ENCODE measurements at regions not wholly inside any gene's neighbourhood (a gene's known extent, or its start where the extent isn't known, plus 50 kb on each side); places are given as distances from the start of the nearest gene placed in this dataset.

- H3K27me3 ChIP-seq (ENCODE audit: insufficient read depth, low read length, poor library complexity, severe bottlenecking), result no peaks in the 10 kb centered on the region
- H3K9me3 ChIP-seq (ENCODE audit: insufficient read depth, low read depth, low read length), result no peaks in the 10 kb centered on the region
- H3K9ac ChIP-seq (ENCODE audit: low read depth, low read length, poor library complexity, severe bottlenecking), result no peak overlapping the region
- no peaks in the 10 kb centered on the region for H3K9me2 ChIP-seq (replicated peaks; ENCODE audit: low read depth, low read length)
- H3K79me2 ChIP-seq (ENCODE audit: insufficient read depth, low read length), result no peaks in the 10 kb centered on the region
- no peaks in the 10 kb centered on the region for H4K20me1 ChIP-seq (ENCODE audit: insufficient read depth, low read length, poor library complexity, severe bottlenecking)
- H3K4me3 ChIP-seq (ENCODE audit: low read length, poor library complexity, severe bottlenecking), result no peak overlapping the region
- H3F3A ChIP-seq (ENCODE audit: low read depth), result no peaks in the 10 kb centered on the region
- H3K36me3 ChIP-seq (ENCODE audit: insufficient read depth, low read length), result no peaks in the 10 kb centered on the region
- H2AFZ ChIP-seq (ENCODE audit: low read length), result no peak overlapping the region
- H3K4me1 ChIP-seq (ENCODE audit: insufficient read depth, low read length, poor library complexity, severe bottlenecking), result no peaks in the 10 kb centered on the region
- H3K4me2 ChIP-seq (ENCODE audit: low read depth, low read length, poor library complexity, severe bottlenecking), result no peak overlapping the region
- no peak for TF ChIP-seq CTCF (conservative IDR thresholded peaks at IDR 0.05; ENCODE audit: low read length)
These were observed 70.2 kb downstream of the PPP1R2C start for GRCh38 chrX:42707742-42708141.

DNA sequence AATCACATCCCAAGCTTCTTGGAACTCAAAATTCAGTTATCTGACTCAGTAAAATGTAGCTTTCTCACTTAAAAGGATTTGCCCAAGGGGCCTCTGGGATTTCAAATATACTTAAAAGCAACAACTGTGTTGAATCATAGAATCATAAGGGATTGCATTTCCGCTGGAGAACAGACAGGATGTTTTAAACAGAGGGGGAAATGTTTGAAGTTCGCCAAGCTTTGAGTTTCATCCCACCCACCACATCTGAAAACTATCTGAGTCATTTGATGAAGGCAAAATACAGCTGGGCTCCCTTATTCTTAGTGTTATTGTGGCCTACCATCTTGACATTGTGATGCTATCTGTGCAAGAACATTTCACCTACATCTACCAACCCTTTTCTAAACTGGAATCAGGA is 73.5 kb downstream of the PPP1R2C start:
- Histone ChIP-seq H3K4me2 (ENCODE audit: low read depth, low read length, poor library complexity, severe bottlenecking) (no peak overlapping the region), H3K4me1 (ENCODE audit: insufficient read depth, low read length, poor library complexity, severe bottlenecking) (no peaks in the 10 kb centered on the region), H3K9ac (ENCODE audit: low read depth, low read length, poor library complexity, severe bottlenecking) (no peak overlapping the region), H3K79me2 (ENCODE audit: insufficient read depth, low read length) (no peaks in the 10 kb centered on the region), H3K9me3 (ENCODE audit: insufficient read depth, low read depth, low read length) (no peaks in the 10 kb centered on the region), H3K4me3 (ENCODE audit: low read length, poor library complexity, severe bottlenecking) (no peak overlapping the region), H3K27me3 (ENCODE audit: insufficient read depth, low read length, poor library complexity, severe bottlenecking) (no peaks in the 10 kb centered on the region), H3K9me2 (replicated peaks; ENCODE audit: low read depth, low read length) (no peaks in the 10 kb centered on the region), H4K20me1 (ENCODE audit: insufficient read depth, low read length, poor library complexity, severe bottlenecking) (no peaks in the 10 kb centered on the region), H3F3A (ENCODE audit: low read depth) (no peaks in the 10 kb centered on the region), H3K36me3 (ENCODE audit: insufficient read depth, low read length) (no peaks in the 10 kb centered on the region), H2AFZ (ENCODE audit: low read length) (no peak overlapping the region)
- TF ChIP-seq CTCF (conservative IDR thresholded peaks at IDR 0.05; ENCODE audit: low read length) (no peak), EZH2phosphoT487 (IDR thresholded peaks at IDR 0.05; ENCODE audit: borderline replicate concordance) (no peak)

DNA sequence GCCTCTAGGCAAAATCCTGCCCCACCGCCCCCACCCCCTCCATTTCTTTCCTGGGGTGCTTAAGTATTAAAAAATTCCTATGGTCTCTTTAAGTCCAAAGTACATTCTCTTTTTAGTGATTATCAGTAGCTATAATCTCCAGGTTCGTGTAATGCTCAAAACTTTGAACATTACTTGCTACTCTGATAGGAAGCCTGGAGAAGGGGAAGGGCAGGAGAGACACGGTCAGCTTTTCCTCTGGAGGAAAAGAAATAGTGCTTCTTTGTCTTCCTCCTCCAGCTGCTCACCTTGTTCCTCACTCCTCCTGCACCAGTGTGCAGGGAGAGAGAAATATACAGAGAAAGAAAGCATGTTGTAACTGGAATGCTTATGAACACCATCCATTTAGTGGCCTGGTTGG is 80.4 kb downstream of the PPP1R2C start:
- TF ChIP-seq CTCF (conservative IDR thresholded peaks at IDR 0.05; ENCODE audit: low read length) (no peak), EZH2phosphoT487 (IDR thresholded peaks at IDR 0.05; ENCODE audit: borderline replicate concordance) (no peak)
- no peaks in the 10 kb centered on the region for H3K9me2 ChIP-seq (replicated peaks; ENCODE audit: low read depth, low read length)
- no peaks in the 10 kb centered on the region for H3K79me2 ChIP-seq (ENCODE audit: insufficient read depth, low read length)
- H3F3A ChIP-seq (ENCODE audit: low read depth), result no peaks in the 10 kb centered on the region
- no peaks in the 10 kb centered on the region for H4K20me1 ChIP-seq (ENCODE audit: insufficient read depth, low read length, poor library complexity, severe bottlenecking)
- no peak overlapping the region for H3K4me3 ChIP-seq (ENCODE audit: low read length, poor library complexity, severe bottlenecking)
- no peak overlapping the region for H3K9ac ChIP-seq (ENCODE audit: low read depth, low read length, poor library complexity, severe bottlenecking)
- no peaks in the 10 kb centered on the region for H3K9me3 ChIP-seq (ENCODE audit: insufficient read depth, low read depth, low read length)
- H3K4me2 ChIP-seq (ENCODE audit: low read depth, low read length, poor library complexity, severe bottlenecking), result no peak overlapping the region
- no peaks in the 10 kb centered on the region for H3K36me3 ChIP-seq (ENCODE audit: insufficient read depth, low read length)
- H2AFZ ChIP-seq (ENCODE audit: low read length), result no peak overlapping the region
- peaks cover 16% of the 10 kb centered on the region for H3K4me1 ChIP-seq (ENCODE audit: insufficient read depth, low read length, poor library complexity, severe bottlenecking)
- no peaks in the 10 kb centered on the region for H3K27me3 ChIP-seq (ENCODE audit: insufficient read depth, low read length, poor library complexity, severe bottlenecking)

Measured in Loucy (cell line).